ENCODE measurements at regions not wholly inside any gene's neighbourhood (a gene's known extent, or its start where the extent isn't known, plus 50 kb on each side); places are given as distances from the start of the nearest gene placed in this dataset.

- TF ChIP-seq, protein P1, sequence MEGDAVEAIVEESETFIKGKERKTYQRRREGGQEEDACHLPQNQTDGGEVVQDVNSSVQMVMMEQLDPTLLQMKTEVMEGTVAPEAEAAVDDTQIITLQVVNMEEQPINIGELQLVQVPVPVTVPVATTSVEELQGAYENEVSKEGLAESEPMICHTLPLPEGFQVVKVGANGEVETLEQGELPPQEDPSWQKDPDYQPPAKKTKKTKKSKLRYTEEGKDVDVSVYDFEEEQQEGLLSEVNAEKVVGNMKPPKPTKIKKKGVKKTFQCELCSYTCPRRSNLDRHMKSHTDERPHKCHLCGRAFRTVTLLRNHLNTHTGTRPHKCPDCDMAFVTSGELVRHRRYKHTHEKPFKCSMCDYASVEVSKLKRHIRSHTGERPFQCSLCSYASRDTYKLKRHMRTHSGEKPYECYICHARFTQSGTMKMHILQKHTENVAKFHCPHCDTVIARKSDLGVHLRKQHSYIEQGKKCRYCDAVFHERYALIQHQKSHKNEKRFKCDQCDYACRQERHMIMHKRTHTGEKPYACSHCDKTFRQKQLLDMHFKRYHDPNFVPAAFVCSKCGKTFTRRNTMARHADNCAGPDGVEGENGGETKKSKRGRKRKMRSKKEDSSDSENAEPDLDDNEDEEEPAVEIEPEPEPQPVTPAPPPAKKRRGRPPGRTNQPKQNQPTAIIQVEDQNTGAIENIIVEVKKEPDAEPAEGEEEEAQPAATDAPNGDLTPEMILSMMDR (IDR thresholded peaks at IDR 0.05; ENCODE audit: low read length): no peak
- no peak for TF ChIP-seq EZH2 (optimal IDR thresholded peaks at IDR 0.05; ENCODE audit: low read depth, low read length)
Observed at GRCh38 chr3:71906976-71907375, 122.0 kb upstream of the PROK2 start.
